Lung (tissue), 11 donors: ENCODE measurements at regions not wholly inside any gene's neighbourhood (a gene's known extent, or its start where the extent isn't known, plus 50 kb on each side); places are given as distances from the start of the nearest gene placed in this dataset.
A peak's percentile ranks its signal among the peaks of the same experiment; 100 is the strongest.

Source experiments
- ATAC-seq: fragments of 200-7000 bp; cut with Tn5 transposase; one replicate; pipeline ENCODE4 v1.9.1; 2020; ENCODE audit warnings: moderate number of reproducible peaks; ENCODE audit not compliant: insufficient read depth, low FRiP score
- DNase-seq, 3 donors: peaks; one replicate each; pipeline ENCODE4 v3.0.0-alpha.2; 2013 to 2017
- H3K27ac ChIP-seq, 2 donors: one replicate each; pipeline ENCODE4 v1.5.1; 2013; ENCODE audit warnings: mild to moderate bottlenecking in 2 of 2, moderate library complexity in 2 of 2, control low read depth in 1 of 2, inconsistent platforms in 1 of 2, low read depth in 1 of 2, low read length in 1 of 2
- H3K27me3 ChIP-seq, 3 donors: one replicate each; pipeline ENCODE4 v1.5.1; 2013; ENCODE audit warnings: low read length in 2 of 3; ENCODE audit not compliant: control insufficient read depth in 3 of 3, insufficient read depth in 3 of 3
- H3K36me3 ChIP-seq, 4 donors: one replicate each; pipeline ENCODE4 v1.5.1; 2013; ENCODE audit warnings: low read length in 4 of 4, mild to moderate bottlenecking in 1 of 4, moderate library complexity in 1 of 4; ENCODE audit not compliant: control insufficient read depth in 4 of 4, insufficient read depth in 4 of 4
- H3K4me1 ChIP-seq, 5 donors: one replicate each; pipeline ENCODE4 v1.5.1; 2013; ENCODE audit warnings: low read length in 5 of 5, mild to moderate bottlenecking in 2 of 5, moderate library complexity in 1 of 5; ENCODE audit not compliant: control insufficient read depth in 5 of 5, insufficient read depth in 5 of 5
- H3K4me3 ChIP-seq: one replicate; pipeline ENCODE4 v1.5.1; 2013; ENCODE audit warnings: mild to moderate bottlenecking, control low read depth, moderate library complexity
- H3K9ac ChIP-seq, 2 donors: one replicate each; pipeline ENCODE4 v1.5.1; 2013; ENCODE audit warnings: low read length in 2 of 2, control low read depth in 1 of 2; ENCODE audit not compliant: insufficient read depth in 1 of 2
- H3K9me3 ChIP-seq, 4 donors: one replicate each; pipeline ENCODE4 v1.5.1; 2013; ENCODE audit warnings: low read length in 3 of 4, mild to moderate bottlenecking in 1 of 4, moderate library complexity in 1 of 4; ENCODE audit not compliant: control insufficient read depth in 4 of 4, insufficient read depth in 3 of 4
- CTCF ChIP-seq: IDR thresholded peaks from 2 replicates; pipeline ENCODE4 v1.5.1; 2012; ENCODE audit warnings: mild to moderate bottlenecking; ENCODE audit errors: control extremely low read depth, extremely low read depth
- WGBS, 2 donors: extraction: QIAGEN DNeasy Blood & Tissue Kit; methylation state at CpG; one replicate each; pipeline ENCODE4 v1.1.7; 2013; 5-methylcytosine and 5-hydroxymethylcytosine counted together
- donor health status: control.
- donor health status: control.
- donor health status: Bipolar disorder and iron deficiency.
- donor health status: healthy.
- donor health status: DM: yes; HTN: yes; CAD: no.

DNA sequence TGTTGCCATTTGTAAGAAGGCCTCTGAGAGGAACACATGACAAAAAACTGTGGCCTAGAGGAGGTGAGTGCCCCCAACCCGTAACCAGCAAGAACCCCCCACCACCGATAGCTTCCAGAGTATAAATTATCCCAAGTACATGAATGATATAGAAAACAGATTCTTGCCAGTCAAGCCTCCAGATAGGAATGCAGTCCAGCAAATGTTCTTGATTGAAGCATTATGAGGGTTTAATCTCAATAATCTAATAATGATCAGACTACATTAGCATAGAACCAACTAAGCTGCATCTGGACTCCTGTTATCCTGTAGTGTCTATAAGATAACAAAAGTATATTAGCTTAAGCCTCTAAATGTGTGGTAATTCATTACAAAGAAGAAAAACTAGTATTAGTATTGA lies 908.9 kb upstream of the ATXN8OS start:
- Histone ChIP-seq H3K27ac (no peak overlapping the region), H3K9ac (no peak overlapping the region), H3K27me3 (no peaks in the 10 kb centered on the region), H3K36me3 (no peaks in the 10 kb centered on the region), H3K9me3 (no peaks in the 10 kb centered on the region), H3K4me1 (no peaks in the 10 kb centered on the region), H3K4me3 (no peak overlapping the region)
- no peak for DNase-seq
- WGBS, 2 donors: 86 to 90% methylated on average over 2 of the region's 2 CpGs
- TF ChIP-seq CTCF: no peak
- ATAC-seq: no peak

DNA sequence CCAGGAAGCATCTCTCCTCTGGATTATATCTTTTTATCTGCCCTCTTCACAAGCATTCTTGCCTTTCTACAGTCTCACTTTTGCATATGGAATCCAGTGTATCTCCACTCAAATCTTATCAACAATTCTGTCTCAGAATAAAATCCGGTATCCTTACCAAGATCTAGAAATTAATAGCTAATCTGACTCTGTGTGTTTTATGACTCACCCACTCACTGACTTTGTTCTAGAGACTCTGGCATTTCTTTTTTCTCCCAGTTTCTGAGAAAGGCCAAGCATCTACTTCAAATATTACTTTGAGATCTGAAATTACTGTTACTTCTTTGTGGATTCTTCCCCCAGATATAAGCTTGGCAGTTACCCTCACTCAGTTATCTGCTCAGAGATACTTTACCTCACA lies 913.5 kb upstream of the ATXN8OS start:
- Histone ChIP-seq H3K27ac (no peak overlapping the region), H3K4me3 (no peak overlapping the region), H3K9ac (no peak overlapping the region), H3K27me3 (no peaks in the 10 kb centered on the region), H3K4me1 (no peaks in the 10 kb centered on the region), H3K36me3 (no peaks in the 10 kb centered on the region), H3K9me3 (no peaks in the 10 kb centered on the region)
- ATAC-seq: no peak
- TF ChIP-seq CTCF: no peak
- peak in 2 of 3 donors; percentile 0 to 9 for DNase-seq
- WGBS, 2 donors: 65 to 81% methylated on average over 1 of the region's 1 CpG

- Histone ChIP-seq H3K4me1 (no peaks in the 10 kb centered on the region), H3K4me3 (no peak overlapping the region), H3K36me3 (no peaks in the 10 kb centered on the region), H3K9me3 (no peaks in the 10 kb centered on the region), H3K9ac (no peak overlapping the region), H3K27ac (no peak overlapping the region), H3K27me3 (no peaks in the 10 kb centered on the region)
- 70 to 73% methylated on average over 5 of the region's 5 CpGs for WGBS, 2 donors
- no peak for DNase-seq
- ATAC-seq: no peak
- no peak for TF ChIP-seq CTCF
Observed at GRCh38 chr13:69180034-69180433, 927.6 kb upstream of the ATXN8OS start.

- Histone ChIP-seq H3K9ac (no peak overlapping the region), H3K4me3 (no peak overlapping the region)
- WGBS, 2 donors: 91 to 93% methylated on average over 1 of the region's 1 CpG
Observed at GRCh38 chr13:69178000-69178399, 929.6 kb upstream of the ATXN8OS start.

More at GRCh38 chr13:69178000-69178399, 929.6 kb upstream of the ATXN8OS start:
- Histone ChIP-seq H3K27ac (no peak overlapping the region), H3K4me1 (no peaks in the 10 kb centered on the region), H3K36me3 (no peaks in the 10 kb centered on the region), H3K27me3 (no peaks in the 10 kb centered on the region), H3K9me3 (no peaks in the 10 kb centered on the region)
- ATAC-seq: no peak
- no peak for DNase-seq
- TF ChIP-seq CTCF: no peak
